Thyroid gland (tissue), 4 donors: ENCODE measurements at regions not wholly inside any gene's neighbourhood (a gene's known extent, or its start where the extent isn't known, plus 50 kb on each side); places are given as distances from the start of the nearest gene placed in this dataset.

Source experiments
- DNase-seq, 2 donors: peaks; one replicate each; pipeline ENCODE4 v3.0.0-alpha.2; 2019
- H3K27ac ChIP-seq, 3 donors: fragments of 200-600 bp; sonication (generic); 1 replicate in 2 of 3; 2 replicates in 1 of 3; pipeline ENCODE4 v1.5.1; 2016 to 2019; ENCODE audit warnings: mild to moderate bottlenecking in 1 of 3, moderate library complexity in 1 of 3
- H3K27me3 ChIP-seq: fragments of 200-600 bp; sonication (generic); one replicate; pipeline ENCODE4 v1.5.1; 2019
- H3K36me3 ChIP-seq, 2 donors: fragments of 200-600 bp; sonication (generic); one replicate each; pipeline ENCODE4 v1.5.1; 2016 to 2019
- H3K4me1 ChIP-seq, 2 donors: fragments of 200-600 bp; sonication (generic); one replicate each; pipeline ENCODE4 v1.5.1; 2017 to 2019
- H3K4me3 ChIP-seq, 3 donors: fragments of 200-600 bp; sonication (generic); replicated peaks in 1 of 3; 1 replicate in 2 of 3; 2 replicates in 1 of 3; pipeline ENCODE4 v1.5.1; 2016; ENCODE audit warnings: mild to moderate bottlenecking in 1 of 3
- H3K9me3 ChIP-seq: fragments of 200-600 bp; sonication (generic); one replicate; pipeline ENCODE4 v1.5.1; 2017
- CTCF ChIP-seq, 6 experiments: fragments of 200-600 bp in 3 of 6; fragments of 450-650 bp in 3 of 6; sonication (generic) in 3 of 6; IDR thresholded peaks; one replicate each; pipeline ENCODE4 v1.5.1; 2016 to 2019; ENCODE audit warnings: antibody characterized with exemption in 6 of 6, mild to moderate bottlenecking in 2 of 6, inconsistent platforms in 1 of 6, moderate library complexity in 1 of 6
- POLR2A ChIP-seq, 2 donors: fragments of 450-650 bp; IDR thresholded peaks; one replicate each; pipeline ENCODE4 v1.6.1; 2017; ENCODE audit warnings: antibody characterized with exemption in 2 of 2, mild to moderate bottlenecking in 2 of 2, moderate library complexity in 1 of 2
- WGBS, 2 donors: methylation state at CpG; one replicate each; pipeline ENCODE4 v1.1.5; 2017; 5-methylcytosine and 5-hydroxymethylcytosine counted together
- intact Hi-C: fragments of 100-400 bp; cut with DNase I; formaldehyde crosslinking; loops from one replicate; pipeline ENCODE4 v1.15.1; 2023

- Histone ChIP-seq H3K9me3 (no peaks in the 10 kb centered on the region), H3K27ac (no peak overlapping the region), H3K36me3 (no peaks in the 10 kb centered on the region), H3K4me1 (no peaks in the 10 kb centered on the region), H3K27me3 (no peaks in the 10 kb centered on the region), H3K4me3 (no peak overlapping the region)
- 85 to 88% methylated on average over 4 of the region's 4 CpGs for WGBS, 2 donors
- no peak for DNase-seq
- intact Hi-C loops, result no loop called here
- no peak for TF ChIP-seq CTCF (IDR thresholded peaks at IDR 0.05)
- TF ChIP-seq POLR2A (IDR thresholded peaks at IDR 0.05), result no peak
Observed at GRCh38 chr16:86899757-86900156, 321.4 kb downstream of the FOXL1 start.

GRCh38 chr16:86901483-86901882, 323.1 kb downstream of the FOXL1 start:
- Histone ChIP-seq H3K27me3 (no peaks in the 10 kb centered on the region), H3K9me3 (no peaks in the 10 kb centered on the region), H3K27ac (no peak overlapping the region), H3K36me3 (no peaks in the 10 kb centered on the region), H3K4me1 (no peaks in the 10 kb centered on the region), H3K4me3 (no peak overlapping the region)
- DNase-seq, result no peak
- 80 to 83% methylated on average over 6 of the region's 6 CpGs for WGBS, 2 donors
- TF ChIP-seq POLR2A (IDR thresholded peaks at IDR 0.05), result no peak
- intact Hi-C loops, result no loop called here

GRCh38 chr16:86902656-86903001, 324.3 kb downstream of the FOXL1 start:
- Histone ChIP-seq H3K27me3 (no peaks in the 10 kb centered on the region), H3K4me3 (no peak overlapping the region), H3K36me3 (no peaks in the 10 kb centered on the region), H3K4me1 (no peaks in the 10 kb centered on the region), H3K27ac (no peak overlapping the region), H3K9me3 (no peaks in the 10 kb centered on the region)
- TF ChIP-seq POLR2A (IDR thresholded peaks at IDR 0.05), result no peak
- TF ChIP-seq CTCF (IDR thresholded peaks at IDR 0.05), result no peak
- intact Hi-C loops, result no loop called here
- DNase-seq, result no peak
- WGBS, 2 donors, result 77 to 86% methylated on average over 4 of the region's 4 CpGs

- H3K36me3 ChIP-seq, result no peaks in the 10 kb centered on the region
- H3K27ac ChIP-seq, result no peak overlapping the region
- no peaks in the 10 kb centered on the region for H3K27me3 ChIP-seq
- H3K9me3 ChIP-seq, result no peaks in the 10 kb centered on the region
- intact Hi-C loops, result no loop called here
- H3K4me3 ChIP-seq, result no peak overlapping the region
- H3K4me1 ChIP-seq, result no peaks in the 10 kb centered on the region
- no peak for TF ChIP-seq CTCF (IDR thresholded peaks at IDR 0.05)
- 86% methylated on average over 1 of the region's 1 CpG for WGBS, 2 donors
- DNase-seq, result no peak
Observed at GRCh38 chr16:86903068-86903467, 324.7 kb downstream of the FOXL1 start.

GRCh38 chr16:86905302-86905701, 327.0 kb downstream of the FOXL1 start:
- no peak for DNase-seq
- Histone ChIP-seq H3K4me3 (no peak overlapping the region), H3K27me3 (no peaks in the 10 kb centered on the region), H3K4me1 (no peaks in the 10 kb centered on the region), H3K27ac (no peak overlapping the region), H3K36me3 (no peaks in the 10 kb centered on the region), H3K9me3 (no peaks in the 10 kb centered on the region)
- no peak for TF ChIP-seq CTCF (IDR thresholded peaks at IDR 0.05)
- no peak for TF ChIP-seq POLR2A (IDR thresholded peaks at IDR 0.05)
- intact Hi-C loops, result no loop called here
- WGBS, 2 donors, result 74 to 85% methylated on average over 9 of the region's 9 CpGs

GRCh38 chr16:86906623-86907022, 328.3 kb downstream of the FOXL1 start:
- WGBS, 2 donors, result 52 to 63% methylated on average over 14 of the region's 14 CpGs
- DNase-seq, result no peak
- Histone ChIP-seq H3K27ac (no peak overlapping the region), H3K36me3 (no peaks in the 10 kb centered on the region), H3K4me3 (no peak overlapping the region), H3K27me3 (no peaks in the 10 kb centered on the region), H3K9me3 (no peaks in the 10 kb centered on the region), H3K4me1 (no peaks in the 10 kb centered on the region)
- TF ChIP-seq CTCF (IDR thresholded peaks at IDR 0.05) (no peak), POLR2A (IDR thresholded peaks at IDR 0.05) (no peak)
- intact Hi-C loops, result no loop called here
